RWPE1 (cell line): ENCODE measurements at regions not wholly inside any gene's neighbourhood (a gene's known extent, or its start where the extent isn't known, plus 50 kb on each side); places are given as distances from the start of the nearest gene placed in this dataset.

Source experiments
- CTCF ChIA-PET: fragments of 350-600 bp; sonication (Branson Sonifier 250); formaldehyde crosslinking; extraction: SDS; loops from one replicate; lab custom pipeline; 2021; lab: Yijun Ruan, JAX
- POLR2A ChIA-PET: fragments of 400-600 bp; formaldehyde crosslinking; extraction: SDS; loops from one replicate; lab custom pipeline; 2020; ENCODE audit warnings: antibody characterized with exemption; ENCODE audit not compliant: low non-redundant PET; lab: Yijun Ruan, JAX
- DNase-seq: peaks from one replicate; pipeline ENCODE4 v3.0.0; 2012; ENCODE audit warnings: low spot score
- H3K27ac ChIP-seq: fragments of 450-650 bp; 2 replicates; pipeline ENCODE4 v1.5.1; 2017
- TF ChIP-seq, protein P1 (sequence below): fragments of 450-650 bp; conservative IDR thresholded peaks from 2 replicates; pipeline ENCODE4 v1.5.1; 2017; ENCODE audit warnings: low read depth, mild to moderate bottlenecking

DNA sequence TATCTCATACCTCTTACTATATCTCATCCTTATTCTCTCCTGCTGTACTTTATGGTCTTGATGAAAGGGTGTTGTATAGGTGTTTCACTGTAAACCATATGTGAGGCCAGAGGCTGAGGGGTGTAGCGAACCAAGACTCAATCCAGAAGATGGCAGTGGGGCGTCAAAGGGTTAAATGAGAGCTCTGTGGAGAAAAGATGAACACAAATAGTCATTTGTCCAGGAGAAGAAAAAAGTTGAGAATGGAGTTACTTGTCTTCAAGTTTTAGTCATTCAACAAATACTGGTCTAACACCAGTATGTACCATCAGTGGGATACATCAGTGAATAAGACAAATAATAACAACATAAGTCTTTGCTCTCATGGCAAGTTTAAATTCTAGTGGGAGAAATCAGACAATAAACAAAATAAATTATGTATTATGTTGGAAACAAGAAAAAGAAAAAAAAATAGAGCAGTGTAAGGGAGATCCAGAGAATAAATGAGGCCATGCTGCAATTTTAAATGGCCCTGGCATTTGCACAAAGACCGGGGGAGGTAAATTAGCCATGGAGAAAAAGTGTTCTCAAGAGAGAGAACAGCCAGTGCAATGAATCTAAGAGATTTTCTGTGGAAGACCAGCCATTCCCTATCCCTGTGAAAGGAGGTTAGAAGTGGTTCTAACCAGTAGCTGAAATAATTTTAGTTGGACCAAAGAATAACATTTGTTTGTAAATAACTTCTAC, 77.0 kb upstream of the UMPS start:
- no peak for DNase-seq
- CTCF ChIA-PET = interaction anchor here (0.7 kb wide), 1 partner anchor 802 kb away, joined by 3 read pairs; no protein-coding TSS in a partner anchor
- no peak overlapping the region for H3K27ac ChIP-seq
- POLR2A ChIA-PET = interaction anchor here (0.6 kb wide), 1 partner anchor 9 kb away, joined by 3 read pairs; no protein-coding TSS in a partner anchor
- TF ChIP-seq, protein P1, sequence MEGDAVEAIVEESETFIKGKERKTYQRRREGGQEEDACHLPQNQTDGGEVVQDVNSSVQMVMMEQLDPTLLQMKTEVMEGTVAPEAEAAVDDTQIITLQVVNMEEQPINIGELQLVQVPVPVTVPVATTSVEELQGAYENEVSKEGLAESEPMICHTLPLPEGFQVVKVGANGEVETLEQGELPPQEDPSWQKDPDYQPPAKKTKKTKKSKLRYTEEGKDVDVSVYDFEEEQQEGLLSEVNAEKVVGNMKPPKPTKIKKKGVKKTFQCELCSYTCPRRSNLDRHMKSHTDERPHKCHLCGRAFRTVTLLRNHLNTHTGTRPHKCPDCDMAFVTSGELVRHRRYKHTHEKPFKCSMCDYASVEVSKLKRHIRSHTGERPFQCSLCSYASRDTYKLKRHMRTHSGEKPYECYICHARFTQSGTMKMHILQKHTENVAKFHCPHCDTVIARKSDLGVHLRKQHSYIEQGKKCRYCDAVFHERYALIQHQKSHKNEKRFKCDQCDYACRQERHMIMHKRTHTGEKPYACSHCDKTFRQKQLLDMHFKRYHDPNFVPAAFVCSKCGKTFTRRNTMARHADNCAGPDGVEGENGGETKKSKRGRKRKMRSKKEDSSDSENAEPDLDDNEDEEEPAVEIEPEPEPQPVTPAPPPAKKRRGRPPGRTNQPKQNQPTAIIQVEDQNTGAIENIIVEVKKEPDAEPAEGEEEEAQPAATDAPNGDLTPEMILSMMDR = no peak

DNA sequence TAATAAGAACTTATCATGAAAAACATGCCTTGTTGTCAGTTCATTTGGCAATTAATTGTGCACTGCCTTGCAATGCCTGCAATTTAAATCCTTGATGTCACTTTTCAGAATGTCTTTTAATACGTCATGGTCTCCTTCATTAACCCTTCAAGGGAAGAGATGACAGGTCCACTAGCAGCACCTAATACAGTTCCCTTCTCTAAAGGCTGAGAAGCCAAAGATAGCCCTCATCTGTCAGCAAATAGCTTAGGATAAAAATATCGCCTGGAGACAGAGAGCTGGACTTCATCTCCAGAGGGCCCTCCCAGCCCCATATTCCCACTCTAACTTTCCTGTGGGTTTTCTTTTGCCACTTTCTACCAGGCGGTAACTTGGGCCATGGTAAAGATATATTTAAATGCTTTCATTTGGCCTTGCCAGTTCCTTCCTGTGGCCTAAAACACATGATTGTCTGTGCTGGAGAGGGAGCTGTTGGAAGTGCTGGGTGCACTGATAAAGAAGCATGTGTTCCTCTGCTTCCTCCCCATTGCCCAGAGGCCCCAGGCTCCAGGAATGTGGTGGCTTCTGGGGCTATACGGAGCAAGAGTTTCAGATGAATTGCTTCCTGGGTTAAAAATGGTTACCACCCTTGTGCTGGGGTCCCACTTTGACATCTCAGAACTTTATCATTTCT, 76.3 kb upstream of the UMPS start:
- DNase-seq = no peak

DNA sequence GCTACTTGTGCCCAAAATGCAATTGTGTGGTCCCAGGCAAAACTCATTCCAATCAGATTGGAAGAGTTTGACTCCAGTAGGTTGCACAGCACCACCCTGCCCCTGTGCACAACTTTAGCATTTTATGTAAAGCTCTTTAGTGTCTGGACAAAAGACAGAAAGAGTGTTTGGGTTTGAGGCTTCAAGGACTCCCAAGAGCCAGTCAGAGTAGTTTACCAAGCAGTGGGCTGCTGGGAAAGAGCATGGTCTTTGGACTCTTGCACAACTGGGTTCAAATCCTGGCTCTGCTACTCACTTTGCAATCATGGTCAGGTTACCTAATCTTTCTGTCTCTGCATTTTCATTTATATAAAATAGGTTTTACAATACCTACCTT, 75.8 kb upstream of the UMPS start:
- no peak overlapping the region for H3K27ac ChIP-seq
- DNase-seq = no peak
- ChIA-PET POLR2A (no interaction called here), CTCF (no interaction called here)
- TF ChIP-seq, protein P1 = no peak

More for the DNA sequence above, 76.3 kb upstream of the UMPS start:
- TF ChIP-seq, protein P1 = no peak
- H3K27ac ChIP-seq = no peak overlapping the region
- CTCF ChIA-PET = no interaction called here
- POLR2A ChIA-PET = no interaction called here

DNA sequence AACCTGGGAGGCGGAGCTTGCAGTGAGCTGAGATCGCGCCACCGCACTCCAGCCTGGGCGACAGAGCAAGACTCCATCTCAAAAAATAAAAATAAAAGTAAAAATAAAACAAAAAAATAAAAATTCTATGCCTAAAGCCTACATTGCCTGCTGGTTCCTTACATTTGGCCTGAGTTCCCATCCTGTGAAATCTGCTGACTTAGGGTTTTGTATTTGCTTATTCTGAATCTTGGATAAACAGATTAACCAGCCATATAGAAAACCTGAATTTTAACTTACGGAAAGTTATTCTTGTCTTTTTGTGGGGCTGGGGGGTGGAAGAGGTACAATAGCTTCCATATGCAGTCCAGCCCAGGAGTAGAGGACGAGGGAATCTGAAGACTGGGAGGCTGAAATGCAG, 73.7 kb upstream of the UMPS start:
- ChIA-PET POLR2A (no interaction called here), CTCF (interaction anchor here (0.6 to 0.8 kb wide), 2 partner anchors 97 to 1516 kb away, joined by 3 read pairs; no protein-coding TSS in a partner anchor)
- DNase-seq = no peak
- TF ChIP-seq, protein P1 = no peak
- no peak overlapping the region for H3K27ac ChIP-seq

DNA sequence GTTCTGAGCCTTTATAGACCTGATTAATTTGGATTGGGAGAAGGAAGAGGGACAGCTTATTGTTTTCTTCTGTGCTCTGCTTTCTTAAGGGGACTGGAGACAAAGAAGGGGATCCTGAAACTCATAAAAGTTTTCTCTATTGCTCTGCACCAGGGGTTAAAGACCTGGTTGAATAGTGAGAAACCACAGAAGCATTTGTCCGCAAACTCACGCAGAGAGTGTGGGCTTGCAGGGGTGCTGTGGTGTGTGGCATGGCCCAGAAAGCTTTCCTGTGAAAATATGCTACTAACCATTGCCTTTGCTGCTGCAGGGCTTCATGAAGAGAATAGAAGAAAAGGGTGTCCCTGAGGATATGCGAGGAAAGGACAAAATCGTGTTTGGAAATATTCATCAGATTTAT, 73.1 kb upstream of the UMPS start:
- TF ChIP-seq, protein P1 = no peak
- CTCF ChIA-PET = interaction anchor here (0.6 to 0.8 kb wide), 2 partner anchors 98 to 1516 kb away, joined by 3 read pairs; no protein-coding TSS in a partner anchor
- DNase-seq = no peak
- POLR2A ChIA-PET = no interaction called here
- no peak overlapping the region for H3K27ac ChIP-seq

DNA sequence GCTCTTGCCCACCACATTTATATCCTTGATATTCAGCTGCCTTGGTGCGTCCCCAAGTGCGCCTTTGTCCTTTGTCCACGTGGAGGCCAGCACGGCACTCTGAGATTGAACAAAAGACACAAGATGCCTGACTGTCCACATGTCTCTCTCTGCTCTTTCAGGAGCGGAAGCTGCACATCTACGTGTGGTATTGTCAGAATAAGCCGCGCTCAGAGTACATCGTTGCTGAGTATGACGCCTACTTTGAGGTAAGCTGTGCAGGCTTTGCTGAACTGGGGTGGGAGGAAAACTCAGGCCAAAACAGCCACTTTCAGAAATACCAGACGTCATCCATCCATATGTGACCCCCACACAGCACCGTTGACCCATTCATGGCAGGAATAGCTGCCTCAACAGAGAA, 72.0 kb upstream of the UMPS start:
- CTCF ChIA-PET = interaction anchor here (0.7 kb wide), 1 partner anchor 93 kb away, joined by 4 read pairs; no protein-coding TSS in a partner anchor
- DNase-seq = no peak
- no peak overlapping the region for H3K27ac ChIP-seq
- TF ChIP-seq, protein P1 = no peak
- POLR2A ChIA-PET = no interaction called here
